Uterus (tissue), 3 donors: ENCODE measurements at regions not wholly inside any gene's neighbourhood (a gene's known extent, or its start where the extent isn't known, plus 50 kb on each side); places are given as distances from the start of the nearest gene placed in this dataset.

Source experiments
- DNase-seq, 2 donors: peaks; one replicate each; pipeline ENCODE4 v3.0.0-alpha.2; 2019 to 2020
- H3K27ac ChIP-seq, 2 donors: fragments of 200-600 bp; sonication (generic); 1 replicate in 1 of 2; 2 replicates in 1 of 2; pipeline ENCODE4 v1.5.1; 2016 to 2018
- H3K27me3 ChIP-seq, 2 donors: fragments of 200-600 bp; sonication (generic); one replicate each; pipeline ENCODE4 v1.5.1; 2018 to 2019; ENCODE audit warnings: control low read depth in 1 of 2
- H3K36me3 ChIP-seq, 2 donors: fragments of 200-600 bp; sonication (generic); one replicate each; pipeline ENCODE4 v1.5.1; 2019; ENCODE audit warnings: control low read depth in 1 of 2
- H3K4me1 ChIP-seq, 2 donors: fragments of 200-600 bp; sonication (generic); one replicate each; pipeline ENCODE4 v1.5.1; 2018 to 2019; ENCODE audit warnings: control low read depth in 1 of 2
- H3K4me3 ChIP-seq, 2 donors: fragments of 200-600 bp; sonication (generic); 1 replicate in 1 of 2; 2 replicates in 1 of 2; pipeline ENCODE4 v1.5.1; 2018 to 2019; ENCODE audit warnings: mild to moderate bottlenecking in 1 of 2
- H3K9me3 ChIP-seq, 2 donors: fragments of 200-600 bp; sonication (generic); one replicate each; pipeline ENCODE4 v1.5.1; 2019; ENCODE audit warnings: control low read depth in 1 of 2
- CTCF ChIP-seq, 4 experiments: fragments of 200-600 bp in 2 of 4; fragments of 450-650 bp in 2 of 4; sonication (generic) in 2 of 4; IDR thresholded peaks; one replicate each; pipeline ENCODE4 v1.5.1; 2016 to 2019; ENCODE audit warnings: antibody characterized with exemption in 4 of 4, mild to moderate bottlenecking in 2 of 4, moderate library complexity in 1 of 4
- POLR2A ChIP-seq, 2 donors: fragments of 450-650 bp; IDR thresholded peaks; one replicate each; pipeline ENCODE4 v1.6.1; 2016; ENCODE audit warnings: antibody characterized with exemption in 2 of 2, mild to moderate bottlenecking in 1 of 2, moderate library complexity in 1 of 2
- intact Hi-C: fragments of 100-400 bp; cut with DNase I; formaldehyde crosslinking; loops from one replicate; pipeline ENCODE4 v1.15.1; 2023; ENCODE audit warnings: low total_unique reads
- donor health status: DM: yes; HTN: yes; CAD: no.

GRCh38 chr4:111871802-111872201 is 273.5 kb upstream of the FAM241A start:
- no peaks in the 10 kb centered on the region for H3K4me1 ChIP-seq
- no peak for DNase-seq
- intact Hi-C loops, result no loop called here
- H3K9me3 ChIP-seq, result no peaks in the 10 kb centered on the region
- no peak overlapping the region for H3K27ac ChIP-seq
- no peaks in the 10 kb centered on the region for H3K27me3 ChIP-seq
- TF ChIP-seq POLR2A (IDR thresholded peaks at IDR 0.05) (no peak), CTCF (IDR thresholded peaks at IDR 0.05) (no peak)
- no peaks in the 10 kb centered on the region for H3K36me3 ChIP-seq
- H3K4me3 ChIP-seq, result no peak overlapping the region

- Histone ChIP-seq H3K36me3 (no peaks in the 10 kb centered on the region), H3K9me3 (no peaks in the 10 kb centered on the region), H3K27ac (no peak overlapping the region), H3K27me3 (no peaks in the 10 kb centered on the region), H3K4me1 (no peaks in the 10 kb centered on the region), H3K4me3 (no peak overlapping the region)
- no peak for TF ChIP-seq POLR2A (IDR thresholded peaks at IDR 0.05)
- no peak for TF ChIP-seq CTCF (IDR thresholded peaks at IDR 0.05)
- no peak for DNase-seq
- intact Hi-C loops, result no loop called here
Observed at GRCh38 chr4:111873801-111874200, 271.5 kb upstream of the FAM241A start.

GRCh38 chr4:111879539-111879938 is 265.7 kb upstream of the FAM241A start:
- TF ChIP-seq POLR2A (IDR thresholded peaks at IDR 0.05) (no peak), CTCF (IDR thresholded peaks at IDR 0.05) (no peak)
- intact Hi-C loops, result no loop called here

GRCh38 chr4:111880116-111880515 is 265.1 kb upstream of the FAM241A start:
- intact Hi-C loops, result no loop called here
- no peaks in the 10 kb centered on the region for H3K4me1 ChIP-seq
- H3K4me3 ChIP-seq, result no peak overlapping the region
- DNase-seq, result no peak
- no peaks in the 10 kb centered on the region for H3K27me3 ChIP-seq
- H3K27ac ChIP-seq, result no peak overlapping the region
- TF ChIP-seq CTCF (IDR thresholded peaks at IDR 0.05) (no peak), POLR2A (IDR thresholded peaks at IDR 0.05) (no peak)
- H3K9me3 ChIP-seq, result no peaks in the 10 kb centered on the region
- H3K36me3 ChIP-seq, result no peaks in the 10 kb centered on the region

More at GRCh38 chr4:111879539-111879938, 265.7 kb upstream of the FAM241A start:
- no peak overlapping the region for H3K27ac ChIP-seq
- DNase-seq, result no peak
- no peaks in the 10 kb centered on the region for H3K36me3 ChIP-seq
- no peaks in the 10 kb centered on the region for H3K4me1 ChIP-seq
- no peaks in the 10 kb centered on the region for H3K27me3 ChIP-seq
- no peak overlapping the region for H3K4me3 ChIP-seq
- no peaks in the 10 kb centered on the region for H3K9me3 ChIP-seq

- no peak for DNase-seq
- no peaks in the 10 kb centered on the region for H3K36me3 ChIP-seq
- no peaks in the 10 kb centered on the region for H3K9me3 ChIP-seq
- no peak overlapping the region for H3K27ac ChIP-seq
- no peak overlapping the region for H3K4me3 ChIP-seq
- H3K27me3 ChIP-seq, result no peaks in the 10 kb centered on the region
- intact Hi-C loops, result no loop called here
- H3K4me1 ChIP-seq, result no peaks in the 10 kb centered on the region
- TF ChIP-seq POLR2A (IDR thresholded peaks at IDR 0.05) (no peak), CTCF (IDR thresholded peaks at IDR 0.05) (no peak)
Observed at GRCh38 chr4:111883557-111883999, 261.7 kb upstream of the FAM241A start.
